ENCODE measurements at regions not wholly inside any gene's neighbourhood (a gene's known extent, or its start where the extent isn't known, plus 50 kb on each side); places are given as distances from the start of the nearest gene placed in this dataset.

DNA sequence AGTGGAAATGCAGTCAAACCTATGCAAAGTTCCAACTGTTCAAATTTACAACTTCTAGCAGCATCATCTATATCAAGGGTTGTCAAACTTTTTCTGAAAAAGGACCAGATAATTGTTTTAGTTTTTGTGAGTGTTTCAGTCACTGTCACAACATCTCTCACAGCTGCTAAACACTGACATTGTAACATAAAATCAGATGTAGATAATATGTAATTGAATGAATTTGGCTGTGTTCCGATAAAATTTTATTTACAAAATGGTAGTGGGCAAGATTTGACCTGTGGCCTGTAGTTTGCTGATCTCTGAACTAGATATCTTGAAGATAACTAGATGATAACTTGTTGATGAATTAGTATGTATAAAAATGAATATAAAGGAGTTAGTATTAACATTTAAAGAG is 1679.1 kb upstream of the PCDH20 start:
- ChIA-PET POLR2A (no interaction called here), CTCF (no interaction called here)
- no peaks in the 10 kb centered on the region for H3K9me3 ChIP-seq (replicated peaks; ENCODE audit: control insufficient read depth, insufficient read depth, low read length)
- FAIRE-seq (no peak), DNase-seq (ENCODE audit: low read depth, low spot score) (no peak)
- no peaks in the 10 kb centered on the region for H3K79me2 ChIP-seq (ENCODE audit: control insufficient read depth, insufficient read depth, low read length)
- TF ChIP-seq, protein P1, sequence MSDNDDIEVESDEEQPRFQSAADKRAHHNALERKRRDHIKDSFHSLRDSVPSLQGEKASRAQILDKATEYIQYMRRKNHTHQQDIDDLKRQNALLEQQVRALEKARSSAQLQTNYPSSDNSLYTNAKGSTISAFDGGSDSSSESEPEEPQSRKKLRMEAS (IDR thresholded peaks at IDR 0.05; ENCODE audit: insufficient read depth, insufficient read length) = no peak
- no peak for TF ChIP-seq POLR2A (IDR thresholded peaks at IDR 0.05; ENCODE audit: low read depth, low read length)
- no peaks in the 10 kb centered on the region for H4K20me1 ChIP-seq (replicated peaks; ENCODE audit: control insufficient read depth, extremely low read depth, insufficient read depth, low read length)
- H3K36me3 ChIP-seq (ENCODE audit: control insufficient read depth in 2 of 2, extremely low read depth in 1 of 2, insufficient read depth in 2 of 2, low read length in 2 of 2) = no peaks in the 10 kb centered on the region
- dilution Hi-C loops (cut with MboI; ENCODE audit: extremely low pct_ligation_motif_present, low sequenced_read_pairs) (no loop called here), intact Hi-C loops (cut with micrococcal nuclease) (no loop called here)
- no peak overlapping the region for H2AFZ ChIP-seq (ENCODE audit: low read depth, low read length)
- no TSS peak for BruUV-seq (replicated peaks)
- no peak overlapping the region for H3K4me2 ChIP-seq (ENCODE audit: insufficient read depth, low read length)
- H3K4me3 ChIP-seq (replicated peaks in 1 of 3; ENCODE audit: insufficient read depth in 1 of 3, low read depth in 1 of 3, low read length in 3 of 3) = no peak overlapping the region
- no peak overlapping the region for H3K27ac ChIP-seq (ENCODE audit: insufficient read depth, low read depth, low read length)
- no peaks in the 10 kb centered on the region for H3K4me1 ChIP-seq (ENCODE audit: control insufficient read depth, extremely low read depth, insufficient read depth, low read length)
- H3K27me3 ChIP-seq (ENCODE audit: control insufficient read depth in 2 of 2, insufficient read depth in 2 of 2, low read length in 2 of 2) = no peaks in the 10 kb centered on the region
- H3K9me1 ChIP-seq (replicated peaks; ENCODE audit: control insufficient read depth, extremely low read depth, insufficient read depth, low read length) = no peaks in the 10 kb centered on the region
- no peak overlapping the region for H3K9ac ChIP-seq (replicated peaks; ENCODE audit: extremely low read depth, insufficient read depth, low read length)

DNA sequence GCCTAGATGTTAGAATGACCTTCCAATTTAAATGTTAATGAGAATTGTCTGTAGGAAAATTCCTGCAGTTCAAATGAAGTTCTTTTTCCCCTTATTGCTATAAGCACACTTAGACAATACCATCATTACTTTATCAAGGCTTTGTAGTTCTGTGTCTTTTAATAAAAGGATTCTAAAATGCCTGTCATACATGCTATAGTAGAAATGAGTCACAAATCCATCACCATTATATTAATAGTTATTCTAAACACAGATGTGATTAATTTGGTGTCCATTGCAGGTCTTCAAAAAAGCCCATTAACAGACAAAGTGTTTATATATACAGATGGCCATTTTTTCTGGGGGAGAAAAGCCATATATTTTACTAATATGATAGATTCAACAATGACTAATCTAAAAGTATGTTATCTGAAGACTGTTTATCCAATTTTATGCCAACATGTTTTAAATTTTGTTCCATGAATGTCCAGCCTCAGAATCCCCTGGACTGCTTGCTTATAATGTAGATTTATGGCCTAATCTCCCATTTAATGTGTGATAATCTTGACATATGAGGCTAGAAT is 1678.3 kb upstream of the PCDH20 start:
- Histone ChIP-seq H3K9ac (replicated peaks; ENCODE audit: extremely low read depth, insufficient read depth, low read length) (no peak overlapping the region), H3K4me1 (ENCODE audit: control insufficient read depth, extremely low read depth, insufficient read depth, low read length) (no peaks in the 10 kb centered on the region), H3K27me3 (ENCODE audit: control insufficient read depth in 2 of 2, insufficient read depth in 2 of 2, low read length in 2 of 2) (no peaks in the 10 kb centered on the region), H3K4me3 (replicated peaks in 1 of 3; ENCODE audit: insufficient read depth in 1 of 3, low read depth in 1 of 3, low read length in 3 of 3) (no peak overlapping the region), H4K20me1 (replicated peaks; ENCODE audit: control insufficient read depth, extremely low read depth, insufficient read depth, low read length) (no peaks in the 10 kb centered on the region), H3K36me3 (ENCODE audit: control insufficient read depth in 2 of 2, extremely low read depth in 1 of 2, insufficient read depth in 2 of 2, low read length in 2 of 2) (no peaks in the 10 kb centered on the region), H3K79me2 (ENCODE audit: control insufficient read depth, insufficient read depth, low read length) (no peaks in the 10 kb centered on the region), H3K4me2 (ENCODE audit: insufficient read depth, low read length) (no peak overlapping the region), H3K9me1 (replicated peaks; ENCODE audit: control insufficient read depth, extremely low read depth, insufficient read depth, low read length) (no peaks in the 10 kb centered on the region), H2AFZ (ENCODE audit: low read depth, low read length) (no peak overlapping the region), H3K9me3 (replicated peaks; ENCODE audit: control insufficient read depth, insufficient read depth, low read length) (no peaks in the 10 kb centered on the region), H3K27ac (ENCODE audit: insufficient read depth, low read depth, low read length) (no peak overlapping the region)
- dilution Hi-C loops (cut with MboI; ENCODE audit: extremely low pct_ligation_motif_present, low sequenced_read_pairs) (no loop called here), intact Hi-C loops (cut with micrococcal nuclease) (no loop called here)
- FAIRE-seq = no peak
- ChIA-PET CTCF (no interaction called here), POLR2A (no interaction called here)
- BruUV-seq (replicated peaks) = no TSS peak
- DNase-seq (ENCODE audit: low read depth, low spot score) = no peak
- no peak for TF ChIP-seq MYC (IDR thresholded peaks at IDR 0.05; ENCODE audit: low read depth, low read length)
- TF ChIP-seq, protein P2, sequence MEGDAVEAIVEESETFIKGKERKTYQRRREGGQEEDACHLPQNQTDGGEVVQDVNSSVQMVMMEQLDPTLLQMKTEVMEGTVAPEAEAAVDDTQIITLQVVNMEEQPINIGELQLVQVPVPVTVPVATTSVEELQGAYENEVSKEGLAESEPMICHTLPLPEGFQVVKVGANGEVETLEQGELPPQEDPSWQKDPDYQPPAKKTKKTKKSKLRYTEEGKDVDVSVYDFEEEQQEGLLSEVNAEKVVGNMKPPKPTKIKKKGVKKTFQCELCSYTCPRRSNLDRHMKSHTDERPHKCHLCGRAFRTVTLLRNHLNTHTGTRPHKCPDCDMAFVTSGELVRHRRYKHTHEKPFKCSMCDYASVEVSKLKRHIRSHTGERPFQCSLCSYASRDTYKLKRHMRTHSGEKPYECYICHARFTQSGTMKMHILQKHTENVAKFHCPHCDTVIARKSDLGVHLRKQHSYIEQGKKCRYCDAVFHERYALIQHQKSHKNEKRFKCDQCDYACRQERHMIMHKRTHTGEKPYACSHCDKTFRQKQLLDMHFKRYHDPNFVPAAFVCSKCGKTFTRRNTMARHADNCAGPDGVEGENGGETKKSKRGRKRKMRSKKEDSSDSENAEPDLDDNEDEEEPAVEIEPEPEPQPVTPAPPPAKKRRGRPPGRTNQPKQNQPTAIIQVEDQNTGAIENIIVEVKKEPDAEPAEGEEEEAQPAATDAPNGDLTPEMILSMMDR (IDR thresholded peaks at IDR 0.05; ENCODE audit: extremely low read depth in 1 of 2, insufficient read depth in 1 of 2, low read depth in 1 of 2, low read length in 2 of 2) = no peak
- TF ChIP-seq EZH2 (IDR thresholded peaks at IDR 0.05; ENCODE audit: borderline replicate concordance, low read depth, low read length, severe bottlenecking) = no peak
- TF ChIP-seq JUN (IDR thresholded peaks at IDR 0.05; ENCODE audit: borderline replicate concordance, insufficient read depth, insufficient read length, low read depth) = no peak
- TF ChIP-seq GATA2 (IDR thresholded peaks at IDR 0.05; ENCODE audit: insufficient read depth, insufficient read length, low read depth, low read length) = no peak
- TF ChIP-seq POLR2A (IDR thresholded peaks at IDR 0.05; ENCODE audit: low read depth, low read length) = no peak
- TF ChIP-seq, protein P1 (IDR thresholded peaks at IDR 0.05; ENCODE audit: insufficient read depth, insufficient read length) = no peak
- no peak for TF ChIP-seq FOS (IDR thresholded peaks at IDR 0.05; ENCODE audit: borderline replicate concordance, insufficient read depth, low read length)
- no peak for TF ChIP-seq POLR2AphosphoS5 (IDR thresholded peaks at IDR 0.05; ENCODE audit: insufficient read depth, low read depth, low read length)

Measured in endothelial cell of umbilical vein (primary cell).